Caco-2 (cell line): ENCODE measurements at regions not wholly inside any gene's neighbourhood (a gene's known extent, or its start where the extent isn't known, plus 50 kb on each side); places are given as distances from the start of the nearest gene placed in this dataset.

Experiments used
- BruUV-seq: library from RNA; stranded (reverse); fragments of 400-500 nt; replicated peaks from 2 replicates; lab custom pipeline; 2021; lab: Mats Ljungman, UMichigan
- CTCF ChIA-PET: fragments of 300-600 bp; sonication (Branson Sonifier 250); formaldehyde crosslinking; loops from one replicate; lab custom pipeline; 2022; ENCODE audit warnings: antibody characterized with exemption; lab: Charles Lee
- POLR2A ChIA-PET: fragments of 300-600 bp; sonication (Branson Sonifier 250); formaldehyde crosslinking; loops from one replicate; lab custom pipeline; 2022; ENCODE audit warnings: antibody characterized with exemption; lab: Charles Lee
- DNase-seq, 2 experiments: peaks; one replicate each; pipeline versions ENCODE4 v3.0.0 to v3.0.0-alpha.2; 2020 to 2022
- H3K27me3 ChIP-seq: replicated peaks from 2 replicates; pipeline ENCODE4 v1.6.0; 2011; ENCODE audit warnings: low read length; ENCODE audit not compliant: control insufficient read depth, insufficient read depth
- H3K36me3 ChIP-seq: 2 replicates; pipeline ENCODE4 v1.5.1; 2011; ENCODE audit warnings: low read length; ENCODE audit not compliant: control insufficient read depth, insufficient read depth
- H3K4me1 ChIP-seq: fragments of 250-450 bp; sonication (Bioruptor Pico); 2 replicates; pipeline ENCODE4 v1.5.1; 2020; ENCODE audit warnings: mild to moderate bottlenecking
- H3K4me3 ChIP-seq: 2 replicates; pipeline ENCODE4 v1.5.1; 2011; ENCODE audit warnings: low read depth, mild to moderate bottlenecking, control low read depth, low read length
- H3K9me3 ChIP-seq: fragments of 250-450 bp; sonication (Bioruptor Pico); 2 replicates; pipeline ENCODE4 v1.5.1; 2020; ENCODE audit warnings: mild to moderate bottlenecking, moderate library complexity
- H3K27ac Mint-ChIP-seq: one replicate; pipeline ENCODE4 v1.8.0; 2022; ENCODE audit warnings: mixed read lengths; ENCODE audit not compliant: unreplicated experiment
- H3K27me3 Mint-ChIP-seq: one replicate; pipeline ENCODE4 v1.8.0; 2022; ENCODE audit warnings: mixed read lengths; ENCODE audit not compliant: insufficient read depth, unreplicated experiment
- H3K36me3 Mint-ChIP-seq: one replicate; pipeline ENCODE4 v1.8.0; 2022; ENCODE audit warnings: mild to moderate bottlenecking, mixed read lengths; ENCODE audit not compliant: insufficient read depth, unreplicated experiment
- H3K4me1 Mint-ChIP-seq: one replicate; pipeline ENCODE4 v1.8.0; 2022; ENCODE audit warnings: low read depth, mixed read lengths; ENCODE audit not compliant: unreplicated experiment
- H3K4me3 Mint-ChIP-seq: one replicate; pipeline ENCODE4 v1.8.0; 2022; ENCODE audit warnings: mild to moderate bottlenecking, moderate library complexity, mixed read lengths; ENCODE audit not compliant: unreplicated experiment
- H3K9me3 Mint-ChIP-seq: one replicate; pipeline ENCODE4 v1.8.0; 2022; ENCODE audit warnings: mixed read lengths; ENCODE audit not compliant: unreplicated experiment
- intact Hi-C: fragments of 100-400 bp; cut with micrococcal nuclease; formaldehyde crosslinking; loops from one replicate; pipeline ENCODE4 v1.10.0; 2022; ENCODE audit not compliant: unreplicated experiment
- TF ChIP-seq, protein P1 (sequence below), 2 experiments: fragments of 200-600 bp in 1 of 2; IDR thresholded peaks; 1 replicate in 1 of 2; 2 replicates in 1 of 2; pipeline versions ENCODE4 v1.5.1 to v1.8.0; 2011 to 2022; ENCODE audit warnings: antibody characterized with exemption in 1 of 2, control low read depth in 1 of 2, inconsistent platforms in 1 of 2, low read depth in 1 of 2, low read length in 1 of 2, mild to moderate bottlenecking in 1 of 2, moderate library complexity in 1 of 2; ENCODE audit not compliant: insufficient read depth in 1 of 2, severe bottlenecking in 1 of 2, unreplicated experiment in 1 of 2

DNA sequence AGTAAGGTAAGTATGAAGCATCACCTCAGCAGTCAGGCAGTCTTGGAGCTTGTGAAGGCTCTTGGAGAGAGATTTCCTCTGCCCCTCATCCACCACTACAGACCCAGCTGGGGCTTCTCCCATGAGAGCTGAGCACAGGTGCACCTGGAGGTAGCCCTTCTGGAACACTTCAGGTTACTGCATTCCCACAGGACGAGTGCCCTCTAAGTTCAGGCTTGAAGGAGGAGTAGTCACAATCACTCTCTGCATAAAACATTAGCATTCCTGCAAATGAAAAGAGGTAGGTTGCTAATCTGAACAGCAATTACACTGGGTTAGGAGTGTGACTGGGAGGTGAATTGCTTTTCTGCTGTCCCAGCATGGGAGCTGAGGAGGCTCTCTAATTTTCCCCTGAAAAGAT, 308.8 kb downstream of the TEX13C start:
- no peaks in the 10 kb centered on the region for H3K27me3 ChIP-seq
- Mint-ChIP-seq H3K27me3 (no peaks in the 10 kb centered on the region), H3K9me3 (no peaks in the 10 kb centered on the region), H3K36me3 (no peaks in the 10 kb centered on the region), H3K27ac (no peak overlapping the region), H3K4me1 (no peaks in the 10 kb centered on the region), H3K4me3 (no peak overlapping the region)
- ChIA-PET CTCF (no interaction called here), POLR2A (no interaction called here)
- intact Hi-C loops: no loop called here
- H3K36me3 ChIP-seq: no peaks in the 10 kb centered on the region
- H3K4me1 ChIP-seq: no peaks in the 10 kb centered on the region
- no peaks in the 10 kb centered on the region for H3K9me3 ChIP-seq
- no TSS peak for BruUV-seq
- TF ChIP-seq, protein P1, sequence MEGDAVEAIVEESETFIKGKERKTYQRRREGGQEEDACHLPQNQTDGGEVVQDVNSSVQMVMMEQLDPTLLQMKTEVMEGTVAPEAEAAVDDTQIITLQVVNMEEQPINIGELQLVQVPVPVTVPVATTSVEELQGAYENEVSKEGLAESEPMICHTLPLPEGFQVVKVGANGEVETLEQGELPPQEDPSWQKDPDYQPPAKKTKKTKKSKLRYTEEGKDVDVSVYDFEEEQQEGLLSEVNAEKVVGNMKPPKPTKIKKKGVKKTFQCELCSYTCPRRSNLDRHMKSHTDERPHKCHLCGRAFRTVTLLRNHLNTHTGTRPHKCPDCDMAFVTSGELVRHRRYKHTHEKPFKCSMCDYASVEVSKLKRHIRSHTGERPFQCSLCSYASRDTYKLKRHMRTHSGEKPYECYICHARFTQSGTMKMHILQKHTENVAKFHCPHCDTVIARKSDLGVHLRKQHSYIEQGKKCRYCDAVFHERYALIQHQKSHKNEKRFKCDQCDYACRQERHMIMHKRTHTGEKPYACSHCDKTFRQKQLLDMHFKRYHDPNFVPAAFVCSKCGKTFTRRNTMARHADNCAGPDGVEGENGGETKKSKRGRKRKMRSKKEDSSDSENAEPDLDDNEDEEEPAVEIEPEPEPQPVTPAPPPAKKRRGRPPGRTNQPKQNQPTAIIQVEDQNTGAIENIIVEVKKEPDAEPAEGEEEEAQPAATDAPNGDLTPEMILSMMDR (IDR thresholded peaks at IDR 0.05; ENCODE audit: insufficient read depth in 1 of 2, low read depth in 1 of 2, low read length in 1 of 2, severe bottlenecking in 1 of 2, unreplicated experiment in 1 of 2): no peak
- DNase-seq: no peak
- no peak overlapping the region for H3K4me3 ChIP-seq

DNA sequence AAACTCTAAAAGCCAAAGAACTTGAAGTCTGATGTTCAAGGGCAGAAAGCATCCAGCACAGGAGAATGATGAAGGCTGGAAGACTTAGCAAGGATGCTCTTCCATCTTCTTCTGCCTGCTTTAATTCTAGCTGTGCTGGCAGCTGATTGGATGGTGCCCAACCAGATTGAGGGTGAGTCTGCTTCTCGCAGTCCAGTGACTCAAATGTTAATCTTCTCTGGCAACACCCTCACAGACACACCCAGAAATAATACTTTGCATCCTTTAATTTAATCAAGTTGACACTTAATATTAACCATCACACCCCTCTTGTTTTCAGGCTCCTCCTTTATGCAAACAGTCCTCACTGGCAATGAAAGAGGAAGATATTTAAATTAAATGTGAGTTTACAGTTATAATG, 321.7 kb downstream of the TEX13C start:
- CTCF ChIA-PET: no interaction called here
- TF ChIP-seq, protein P1 (IDR thresholded peaks at IDR 0.05; ENCODE audit: insufficient read depth in 1 of 2, low read depth in 1 of 2, low read length in 1 of 2, severe bottlenecking in 1 of 2, unreplicated experiment in 1 of 2): no peak
- H3K4me3 ChIP-seq: no peak overlapping the region
- H3K9me3 ChIP-seq: no peaks in the 10 kb centered on the region
- Mint-ChIP-seq H3K4me3 (no peak overlapping the region), H3K4me1 (no peaks in the 10 kb centered on the region), H3K27me3 (no peaks in the 10 kb centered on the region), H3K27ac (no peak overlapping the region), H3K36me3 (no peaks in the 10 kb centered on the region), H3K9me3 (no peaks in the 10 kb centered on the region)
- no peaks in the 10 kb centered on the region for H3K36me3 ChIP-seq
- no peak for DNase-seq
- BruUV-seq: no TSS peak
- intact Hi-C loops: no loop called here
- H3K27me3 ChIP-seq: no peaks in the 10 kb centered on the region
- H3K4me1 ChIP-seq: no peaks in the 10 kb centered on the region
- POLR2A ChIA-PET: no interaction called here

DNA sequence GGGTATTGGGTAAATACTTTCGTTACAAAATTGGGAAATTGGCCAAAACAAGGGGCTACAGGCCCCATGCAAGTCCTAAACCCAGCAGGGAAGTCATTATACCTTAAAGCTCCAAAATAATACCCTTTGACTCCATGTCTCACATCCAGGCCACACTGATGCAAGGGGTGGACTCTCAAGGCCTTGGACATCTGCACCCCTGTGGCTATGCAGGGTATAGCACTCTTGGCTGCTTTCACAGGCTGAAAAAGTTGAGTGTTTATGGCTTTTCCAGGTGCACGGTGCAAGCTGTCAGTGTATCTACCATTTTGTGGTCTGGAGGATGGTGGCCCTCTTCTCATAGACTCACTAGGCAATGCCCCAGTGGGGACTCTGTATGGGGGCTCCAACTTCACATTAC, 326.5 kb downstream of the TEX13C start:
- TF ChIP-seq, protein P1 (IDR thresholded peaks at IDR 0.05; ENCODE audit: insufficient read depth in 1 of 2, low read depth in 1 of 2, low read length in 1 of 2, severe bottlenecking in 1 of 2, unreplicated experiment in 1 of 2): no peak

More for the DNA sequence above, 326.5 kb downstream of the TEX13C start:
- Histone ChIP-seq H3K27me3 (no peaks in the 10 kb centered on the region), H3K4me3 (no peak overlapping the region), H3K36me3 (no peaks in the 10 kb centered on the region), H3K4me1 (no peaks in the 10 kb centered on the region), H3K9me3 (no peaks in the 10 kb centered on the region)
- intact Hi-C loops: no loop called here
- Mint-ChIP-seq H3K27ac (no peak overlapping the region), H3K9me3 (no peaks in the 10 kb centered on the region), H3K36me3 (no peaks in the 10 kb centered on the region), H3K27me3 (no peaks in the 10 kb centered on the region), H3K4me1 (no peaks in the 10 kb centered on the region), H3K4me3 (no peak overlapping the region)
- ChIA-PET CTCF (no interaction called here), POLR2A (no interaction called here)
- BruUV-seq: no TSS peak
- DNase-seq: peak in 1 of 2 experiments; percentile 8
